Middle frontal gyrus (tissue), 1 donor: ENCODE measurements at regions not wholly inside any gene's neighbourhood (a gene's known extent, or its start where the extent isn't known, plus 50 kb on each side); places are given as distances from the start of the nearest gene placed in this dataset.
"Not testable (repeated sequence)": the region's sequence is repeated elsewhere in the genome, so short reads cannot be mapped to it uniquely, and the experiment has no call there.

Source experiments
- DNase-seq: peaks from one replicate; pipeline ENCODE4 v3.0.0-alpha.2; 2015; ENCODE audit warnings: low spot score; ENCODE audit errors: extremely low spot score

- no peak for DNase-seq
These were observed 999.8 kb downstream of the NR2F1-AS1 start for GRCh38 chr5:92581249-92581648.

DNA sequence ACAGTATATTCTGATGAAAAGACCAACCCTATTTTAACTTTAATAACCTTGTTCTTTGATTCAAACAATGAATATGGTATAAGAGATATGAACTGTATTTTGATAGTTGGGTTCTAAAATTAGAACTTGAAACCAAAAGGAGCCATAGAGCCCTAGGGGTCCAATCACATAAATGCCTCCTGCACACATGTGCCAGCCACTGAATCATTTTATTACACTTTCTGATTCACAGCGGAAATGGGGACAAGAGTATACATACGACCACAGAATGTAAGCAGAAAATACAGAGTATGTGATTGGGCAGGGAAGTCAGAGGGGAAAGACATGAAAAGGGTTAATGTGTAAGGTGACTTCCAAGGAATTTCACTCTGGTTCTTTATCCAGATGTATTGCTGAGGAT is 1000.2 kb downstream of the NR2F1-AS1 start:
- DNase-seq, result no peak

- DNase-seq, result no peak
These were observed 1007.0 kb downstream of the NR2F1-AS1 start for GRCh38 chr5:92574023-92574422.

GRCh38 chr5:92568522-92568921 is 1012.5 kb downstream of the NR2F1-AS1 start:
- DNase-seq, result no peak

GRCh38 chr5:92567831-92568450 is 1013.1 kb downstream of the NR2F1-AS1 start:
- DNase-seq, result no peak

DNA sequence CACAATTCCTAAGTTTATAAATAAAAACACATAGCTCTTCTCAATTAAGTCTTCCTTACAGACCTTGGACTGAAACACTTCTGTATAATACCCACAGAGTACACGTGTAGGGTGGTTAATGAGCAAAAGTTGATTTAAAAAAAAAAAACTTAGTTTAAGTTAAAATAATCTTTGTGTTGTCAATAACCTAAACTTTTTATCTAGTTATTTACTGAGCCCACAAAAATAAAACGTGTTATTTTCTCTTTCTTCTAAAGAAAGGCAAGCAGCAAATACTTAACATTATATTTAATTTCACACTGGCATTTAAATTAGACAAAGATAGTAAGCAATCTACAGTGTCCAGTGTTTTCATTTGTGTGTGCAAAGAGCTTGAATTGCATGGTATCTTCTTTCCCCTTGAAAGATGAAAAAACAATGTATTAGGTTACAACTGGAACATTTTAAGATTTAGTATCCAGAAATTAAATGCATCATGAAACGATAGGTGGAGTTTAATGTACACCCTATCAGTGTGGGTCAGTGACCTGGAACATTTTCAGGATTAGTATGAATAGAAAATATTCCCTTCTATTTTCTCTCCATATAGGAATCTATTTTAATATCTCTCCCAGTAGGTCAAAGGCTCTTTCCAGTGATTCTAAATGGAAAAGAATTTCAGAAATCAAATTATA is 1014.8 kb downstream of the NR2F1-AS1 start:
- DNase-seq, result no peak

DNA sequence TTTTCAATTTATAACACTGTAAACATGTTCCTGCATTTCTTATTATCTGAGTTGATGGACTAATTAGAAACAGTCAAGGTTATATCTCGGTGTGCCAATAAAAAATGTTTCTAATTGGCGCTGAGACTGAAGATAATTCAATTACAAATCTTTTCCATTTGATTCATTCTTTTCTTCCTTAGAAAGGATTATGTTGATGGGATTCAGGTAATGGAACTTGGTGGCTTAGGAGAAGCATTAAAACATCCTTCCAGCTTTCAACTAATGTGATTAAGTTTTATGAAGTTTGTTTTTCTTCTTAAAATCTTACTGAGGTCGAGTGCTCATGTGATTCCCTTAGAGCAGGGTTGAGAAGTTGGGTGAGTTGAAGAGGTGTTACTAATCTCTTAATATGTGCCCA is 1015.3 kb downstream of the NR2F1-AS1 start:
- no peak for DNase-seq

DNA sequence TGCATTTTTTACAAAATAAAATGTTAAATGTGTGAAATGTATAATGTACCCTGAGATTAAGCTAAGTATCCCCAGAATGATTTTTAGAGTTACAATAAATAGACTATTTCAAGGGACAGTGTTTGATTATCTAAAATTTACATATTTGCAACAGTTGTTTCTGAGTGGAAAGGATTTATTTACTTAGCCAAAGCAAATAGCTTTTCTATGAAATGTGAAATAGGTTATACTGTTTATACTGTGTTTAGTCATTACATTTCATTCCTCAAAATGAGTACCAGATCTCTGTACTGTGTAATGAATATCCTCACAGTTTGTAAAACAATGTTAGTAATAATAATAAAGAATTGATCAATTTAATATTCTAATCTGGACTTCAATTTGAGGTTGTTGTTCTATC is 1019.0 kb downstream of the NR2F1-AS1 start:
- DNase-seq, result no peak

DNA sequence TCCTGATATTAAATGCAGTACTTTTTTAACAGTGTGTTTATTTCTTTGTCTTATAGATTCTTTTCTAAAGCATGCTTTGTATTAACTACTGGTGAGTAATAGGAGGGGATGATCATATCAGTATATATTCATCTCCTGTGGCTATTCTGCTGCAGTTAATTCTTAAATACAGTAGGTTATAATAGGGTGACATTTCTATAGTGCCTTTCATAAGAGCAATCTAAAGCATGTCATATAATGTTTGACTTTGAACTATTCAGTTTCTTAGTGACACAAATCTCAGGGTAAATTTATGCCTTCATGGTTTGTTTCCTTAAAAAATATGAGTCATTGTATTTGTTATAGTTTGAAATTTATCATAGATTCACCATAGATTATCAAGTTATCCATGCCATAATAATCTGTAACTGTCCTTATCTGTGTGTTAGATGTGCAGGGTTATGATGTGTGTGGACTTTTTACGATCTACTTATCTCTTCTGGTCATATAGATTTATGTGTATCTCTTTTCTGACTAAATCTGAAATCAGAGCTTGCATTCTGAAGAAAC is 1019.5 kb downstream of the NR2F1-AS1 start:
- DNase-seq, result no peak

DNA sequence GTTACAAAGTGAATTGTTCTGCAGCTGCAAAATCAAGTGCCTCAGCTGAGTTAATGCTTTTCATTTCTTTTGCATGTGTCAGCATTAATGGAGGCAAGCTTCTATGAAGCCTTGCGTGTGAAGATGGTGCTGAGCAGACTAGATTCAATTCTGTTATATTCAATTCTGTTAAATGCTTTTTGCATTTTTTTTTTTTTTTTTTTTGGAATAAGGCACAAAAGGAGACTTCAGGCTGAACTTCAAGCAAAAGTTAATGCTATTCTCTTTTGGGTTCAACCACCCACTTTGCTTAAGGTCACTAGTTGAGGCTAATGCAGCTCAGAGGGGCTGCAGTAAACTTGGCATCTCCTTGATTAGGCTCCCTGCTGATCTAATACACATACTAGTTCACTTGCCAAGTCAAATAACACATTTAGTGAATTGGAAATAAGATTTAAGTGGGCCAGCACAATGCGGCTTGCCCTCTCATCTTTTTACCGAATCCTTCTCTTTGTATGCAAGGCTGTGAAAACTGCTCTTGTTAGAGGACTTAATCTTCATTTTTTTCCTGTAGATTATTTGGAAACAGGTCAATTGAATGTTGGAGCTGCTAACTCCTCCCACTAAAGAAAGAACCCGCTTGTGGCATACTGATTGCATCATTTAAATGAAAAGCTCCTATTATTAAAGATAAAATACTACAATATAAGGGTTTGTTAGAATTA is 1020.2 kb downstream of the NR2F1-AS1 start:
- no peak for DNase-seq

- no peak for DNase-seq
These were observed 1021.2 kb downstream of the NR2F1-AS1 start for GRCh38 chr5:92559781-92560180.

- no peak for DNase-seq
These were observed 1021.7 kb downstream of the NR2F1-AS1 start for GRCh38 chr5:92559331-92559730.

DNA sequence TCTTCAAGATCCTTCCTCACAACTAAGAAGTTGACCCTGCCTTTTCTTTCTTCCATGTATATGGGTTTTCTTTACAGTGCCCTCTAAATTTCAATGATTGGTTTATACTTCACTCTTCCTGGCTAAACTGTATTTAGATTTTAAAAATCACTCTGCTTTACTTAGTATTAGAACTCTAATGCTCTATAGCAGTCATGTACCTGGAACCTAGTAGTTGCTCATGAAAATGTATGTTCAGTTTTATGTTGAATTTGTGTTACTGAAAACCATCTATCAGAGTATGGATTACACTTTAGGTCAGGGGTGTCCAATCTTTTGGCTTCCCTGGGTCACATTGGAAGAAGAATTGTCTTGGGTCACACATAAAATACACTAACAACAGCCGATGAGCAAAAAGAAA is 1024.3 kb downstream of the NR2F1-AS1 start:
- no peak for DNase-seq

DNA sequence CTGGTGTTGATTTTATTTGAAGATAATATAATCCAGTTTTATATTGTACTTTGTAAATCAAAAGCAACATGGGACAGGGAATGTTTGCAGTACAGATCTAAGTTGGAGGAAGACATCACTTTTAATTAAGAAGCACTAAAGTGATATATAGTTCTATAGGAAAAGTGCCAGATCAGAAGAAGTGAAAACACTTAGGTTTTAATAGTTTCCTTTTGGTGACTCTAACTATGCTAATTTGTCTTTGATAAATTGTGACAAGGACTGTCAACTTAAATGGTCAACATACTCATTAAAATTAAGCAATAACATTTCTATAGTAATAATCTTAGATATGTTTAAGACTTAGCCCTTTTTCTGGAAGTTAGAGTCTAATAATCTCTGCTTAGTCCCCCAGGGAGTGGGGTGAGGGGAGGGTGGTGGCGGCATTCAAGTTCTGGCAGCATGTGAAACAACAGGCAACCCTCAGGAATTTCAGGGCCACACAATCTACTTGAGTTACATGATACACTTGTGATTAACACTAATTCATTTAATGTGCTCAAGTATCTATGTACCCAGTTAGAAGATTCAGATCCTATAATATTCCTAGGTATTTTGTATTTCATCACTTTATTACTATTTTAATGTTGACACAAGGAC is 1026.5 kb downstream of the NR2F1-AS1 start:
- no peak for DNase-seq

- no peak for DNase-seq
These were observed 1027.7 kb downstream of the NR2F1-AS1 start for GRCh38 chr5:92553326-92553725.

- DNase-seq, result no peak
These were observed 1028.5 kb downstream of the NR2F1-AS1 start for GRCh38 chr5:92552206-92553160.

DNA sequence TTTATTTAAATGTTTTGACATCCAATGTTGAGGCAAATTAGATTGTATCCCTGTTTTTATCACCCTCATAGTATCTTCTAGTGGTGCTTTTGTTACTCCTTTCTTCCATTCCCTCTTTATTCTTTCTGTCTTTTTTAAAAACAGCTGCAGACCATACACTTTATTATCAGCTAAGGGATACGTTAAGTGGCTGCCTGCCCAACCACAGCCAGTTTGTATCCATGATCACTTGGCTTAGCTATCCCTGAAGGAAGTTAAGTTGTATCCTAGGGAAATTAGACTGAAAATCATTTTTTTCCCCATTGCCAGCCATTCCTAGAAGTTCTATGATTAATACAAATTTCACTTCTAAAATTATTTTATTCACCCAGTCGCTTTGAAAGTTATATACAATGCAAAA is 1032.7 kb downstream of the NR2F1-AS1 start:
- DNase-seq, result no peak

DNA sequence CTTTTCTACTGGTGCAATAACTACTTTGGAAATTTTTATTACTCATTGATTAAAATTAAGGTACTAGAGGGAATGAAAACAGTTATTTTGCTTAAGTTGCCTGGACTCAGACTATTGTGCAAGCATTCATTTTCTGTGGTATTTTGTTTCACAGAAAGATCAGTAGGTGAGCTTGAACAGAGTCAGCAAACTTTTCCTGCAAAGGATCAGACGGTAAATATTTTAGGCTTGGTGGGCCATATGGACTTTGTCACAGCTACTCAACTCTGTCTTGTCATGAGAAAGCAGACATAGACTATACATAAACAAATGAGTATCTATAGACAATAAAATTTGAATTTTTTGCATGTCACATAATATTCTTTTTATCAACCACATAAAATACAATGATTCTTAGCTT is 1036.4 kb downstream of the NR2F1-AS1 start:
- DNase-seq, result no peak

- DNase-seq, result no peak
These were observed 1037.0 kb downstream of the NR2F1-AS1 start for GRCh38 chr5:92544036-92544435.

DNA sequence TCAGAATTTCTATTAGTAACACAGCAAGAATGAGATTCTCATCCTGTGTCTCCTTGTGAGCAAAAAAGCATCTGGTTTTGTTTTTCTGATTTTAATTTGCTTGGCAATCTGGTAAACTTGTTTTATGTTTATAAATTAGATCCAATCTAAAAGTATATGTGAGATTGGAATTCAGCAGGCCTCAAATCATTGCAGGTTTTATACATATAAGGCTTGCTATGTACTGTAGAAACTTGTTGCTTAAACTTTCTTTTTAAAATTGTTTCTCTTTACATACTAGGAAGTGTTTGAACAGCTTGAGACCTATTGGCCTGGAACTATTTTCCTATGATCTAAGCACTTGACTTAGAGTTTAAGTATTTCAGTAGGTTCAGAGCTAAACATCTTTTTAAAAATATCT is 1037.8 kb downstream of the NR2F1-AS1 start:
- DNase-seq, result no peak

DNA sequence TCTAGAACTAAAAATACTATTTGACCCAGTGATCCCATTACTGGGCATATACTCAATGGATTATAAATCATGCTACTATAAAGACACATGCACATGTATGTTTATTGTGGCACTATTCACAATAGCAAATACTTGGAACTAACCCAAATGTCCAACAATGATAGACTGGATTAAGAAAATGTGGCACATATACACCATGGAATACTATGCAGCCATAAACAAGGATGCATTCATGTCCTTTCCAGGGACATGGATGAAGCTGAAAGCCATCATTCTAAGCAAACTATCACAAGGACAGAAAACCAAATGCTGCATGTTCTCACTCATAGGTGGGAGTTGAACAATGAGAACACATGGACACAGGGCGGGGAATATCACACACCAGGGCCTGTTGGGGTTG is 1039.0 kb downstream of the NR2F1-AS1 start:
- DNase-seq, result not testable (repeated sequence)
